Ishikawa (cell line): ENCODE measurements at regions not wholly inside any gene's neighbourhood (a gene's known extent, or its start where the extent isn't known, plus 50 kb on each side); places are given as distances from the start of the nearest gene placed in this dataset.

Experiments
- CEBPB ChIP-seq: IDR thresholded peaks from 2 replicates; pipeline ENCODE4 v1.6.1; 2012
- RAD21 ChIP-seq: IDR thresholded peaks from 2 replicates; pipeline ENCODE4 v1.6.1; 2012; ENCODE audit warnings: low read depth
- TAF1 ChIP-seq: IDR thresholded peaks from 2 replicates; pipeline ENCODE4 v1.6.1; 2012; ENCODE audit warnings: low read depth, mild to moderate bottlenecking
- USF1 ChIP-seq: IDR thresholded peaks from 2 replicates; pipeline ENCODE4 v1.6.1; 2012

- no peak for TF ChIP-seq USF1
- TF ChIP-seq RAD21, result no peak
- TF ChIP-seq CEBPB, result no peak
- TF ChIP-seq TAF1, result no peak
Observed at GRCh38 chr5:10124287-10124686, 125.4 kb downstream of the ATPSCKMT start.
